ENCODE measurements at regions not wholly inside any gene's neighbourhood (a gene's known extent, or its start where the extent isn't known, plus 50 kb on each side); places are given as distances from the start of the nearest gene placed in this dataset.

DNA sequence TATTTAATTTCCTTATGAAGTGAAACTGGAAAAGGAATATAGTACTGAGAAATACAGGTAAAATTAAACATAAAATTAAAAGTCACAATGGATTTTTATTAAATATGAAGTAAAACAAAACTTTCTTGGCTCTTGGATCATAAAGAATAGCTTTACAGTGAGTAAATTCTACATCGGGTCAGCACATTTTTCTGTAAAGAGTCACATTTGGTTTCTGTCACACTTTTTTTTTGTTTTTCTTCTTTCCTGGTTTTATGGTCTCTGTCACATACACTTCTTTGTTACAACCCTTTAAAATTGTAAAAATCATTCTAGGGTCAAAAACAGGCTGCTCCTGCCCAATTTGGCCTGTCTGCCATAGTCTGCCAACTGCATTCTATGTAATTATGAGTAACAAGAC, 254.4 kb upstream of the POU3F2 start:
- no peak for TF ChIP-seq TBL1XR1 (IDR thresholded peaks at IDR 0.05; ENCODE audit: low read depth, low read length)
- no peak for TF ChIP-seq SP1 (IDR thresholded peaks at IDR 0.05; ENCODE audit: low read depth, low read length)
- no peak for TF ChIP-seq POLR2AphosphoS2 (IDR thresholded peaks at IDR 0.05; ENCODE audit: low read depth, low read length)
- TF ChIP-seq EP300 (IDR thresholded peaks at IDR 0.05; ENCODE audit: borderline replicate concordance in 1 of 2, control insufficient read depth in 1 of 2, low read depth in 2 of 2, low read length in 2 of 2) = no peak
- TF ChIP-seq SMC3 (IDR thresholded peaks at IDR 0.05; ENCODE audit: borderline replicate concordance, low read length) = no peak
- no peak for TF ChIP-seq SUPT20H (IDR thresholded peaks at IDR 0.05; ENCODE audit: borderline replicate concordance, control insufficient read depth, low read depth, low read length)
- no peak for TF ChIP-seq SRF (IDR thresholded peaks at IDR 0.05; ENCODE audit: low read depth in 2 of 2, low read length in 2 of 2)
- TF ChIP-seq MXI1 (IDR thresholded peaks at IDR 0.05; ENCODE audit: low read depth, low read length) = no peak
- no peak for TF ChIP-seq POLR2A (IDR thresholded peaks at IDR 0.05; ENCODE audit: low read depth, low read length)
- TF ChIP-seq ZSCAN29 (IDR thresholded peaks at IDR 0.05) = no peak
- no peak for TF ChIP-seq ZNF24 (IDR thresholded peaks at IDR 0.05)

Measured in GM12878 (cell line).